Osteoblast (primary cell): ENCODE measurements at regions not wholly inside any gene's neighbourhood (a gene's known extent, or its start where the extent isn't known, plus 50 kb on each side); places are given as distances from the start of the nearest gene placed in this dataset.

Experiments used
- DNase-seq: peaks from one replicate; pipeline ENCODE4 v3.0.0; 2011; ENCODE audit warnings: low spot score, mixed read lengths; ENCODE audit not compliant: insufficient read length; ENCODE audit errors: missing footprints
- H2AFZ ChIP-seq: 2 replicates; pipeline ENCODE4 v1.6.0; 2011; ENCODE audit warnings: mild to moderate bottlenecking, low read length
- H3K27ac ChIP-seq: 2 replicates; pipeline ENCODE4 v1.5.1; 2011; ENCODE audit warnings: mild to moderate bottlenecking, low read depth, low read length, moderate library complexity
- H3K27me3 ChIP-seq: 2 replicates; pipeline ENCODE4 v1.6.0; 2012; ENCODE audit warnings: mild to moderate bottlenecking, control low read depth, inconsistent platforms, low read length, moderate library complexity; ENCODE audit not compliant: insufficient read depth
- H3K36me3 ChIP-seq: 2 replicates; pipeline ENCODE4 v1.5.1; 2011; ENCODE audit warnings: mild to moderate bottlenecking, low read length, control low read depth, moderate library complexity; ENCODE audit not compliant: insufficient read depth
- H3K4me1 ChIP-seq: 2 replicates; pipeline ENCODE4 v1.5.1; 2011; ENCODE audit warnings: mild to moderate bottlenecking, low read length, control low read depth, moderate library complexity; ENCODE audit not compliant: insufficient read depth
- H3K4me2 ChIP-seq: 2 replicates; pipeline ENCODE4 v1.6.0; 2011; ENCODE audit warnings: mild to moderate bottlenecking, low read length; ENCODE audit not compliant: insufficient read depth
- H3K4me3 ChIP-seq: fragments of 200-600 bp; sonication (generic); 3 replicates; pipeline ENCODE4 v1.5.1; 2012; ENCODE audit warnings: mild to moderate bottlenecking, low read length, inconsistent platforms; ENCODE audit not compliant: insufficient read depth
- H3K79me2 ChIP-seq: 2 replicates; pipeline ENCODE4 v1.6.0; 2012; ENCODE audit warnings: mild to moderate bottlenecking, low read length, control low read depth, inconsistent platforms; ENCODE audit not compliant: insufficient read depth
- H3K9me3 ChIP-seq: 2 replicates; pipeline ENCODE4 v1.5.1; 2011; ENCODE audit warnings: low read depth, low read length, control low read depth
- H4K20me1 ChIP-seq: 2 replicates; pipeline ENCODE4 v1.6.0; 2012; ENCODE audit warnings: mild to moderate bottlenecking, low read length, control low read depth; ENCODE audit not compliant: insufficient read depth
- CTCF ChIP-seq: IDR thresholded peaks from 2 replicates; pipeline ENCODE4 v1.5.1; 2011; ENCODE audit warnings: mild to moderate bottlenecking, low read depth, low read length, moderate library complexity; ENCODE audit errors: extremely low read depth

GRCh38 chr9:106443520-106443919, 419.4 kb upstream of the ZNF462 start:
- Histone ChIP-seq H2AFZ (no peak overlapping the region), H3K79me2 (no peaks in the 10 kb centered on the region), H3K9me3 (no peaks in the 10 kb centered on the region), H3K4me2 (no peak overlapping the region), H3K4me1 (no peaks in the 10 kb centered on the region), H3K27ac (no peak overlapping the region), H3K27me3 (no peaks in the 10 kb centered on the region), H4K20me1 (no peaks in the 10 kb centered on the region), H3K36me3 (no peaks in the 10 kb centered on the region), H3K4me3 (no peak overlapping the region)
- DNase-seq, result no peak
- TF ChIP-seq CTCF, result no peak

- H3K9me3 ChIP-seq, result no peaks in the 10 kb centered on the region
Observed at GRCh38 chr9:106445107-106445506, 417.9 kb upstream of the ZNF462 start.

GRCh38 chr9:106449336-106449927, 413.5 kb upstream of the ZNF462 start:
- no peaks in the 10 kb centered on the region for H3K36me3 ChIP-seq
- DNase-seq, result no peak
- no peaks in the 10 kb centered on the region for H3K27me3 ChIP-seq
- H3K79me2 ChIP-seq, result no peaks in the 10 kb centered on the region
- no peak overlapping the region for H3K27ac ChIP-seq
- no peak overlapping the region for H3K4me3 ChIP-seq
- H3K9me3 ChIP-seq, result no peaks in the 10 kb centered on the region
- no peak for TF ChIP-seq CTCF
- H3K4me2 ChIP-seq, result no peak overlapping the region
- no peaks in the 10 kb centered on the region for H3K4me1 ChIP-seq
- H4K20me1 ChIP-seq, result no peaks in the 10 kb centered on the region
- no peak overlapping the region for H2AFZ ChIP-seq

More at GRCh38 chr9:106445107-106445506, 417.9 kb upstream of the ZNF462 start:
- no peak overlapping the region for H3K27ac ChIP-seq
- H2AFZ ChIP-seq, result no peak overlapping the region
- no peaks in the 10 kb centered on the region for H3K79me2 ChIP-seq
- H3K4me1 ChIP-seq, result no peaks in the 10 kb centered on the region
- no peak for DNase-seq
- H3K4me3 ChIP-seq, result no peak overlapping the region
- no peak overlapping the region for H3K4me2 ChIP-seq
- H4K20me1 ChIP-seq, result no peaks in the 10 kb centered on the region
- no peaks in the 10 kb centered on the region for H3K36me3 ChIP-seq
- no peaks in the 10 kb centered on the region for H3K27me3 ChIP-seq
- TF ChIP-seq CTCF, result no peak

GRCh38 chr9:106450549-106450948, 412.4 kb upstream of the ZNF462 start:
- no peaks in the 10 kb centered on the region for H3K27me3 ChIP-seq
- no peak for TF ChIP-seq CTCF
- no peaks in the 10 kb centered on the region for H3K4me1 ChIP-seq
- H3K27ac ChIP-seq, result no peak overlapping the region
- no peaks in the 10 kb centered on the region for H3K36me3 ChIP-seq
- H3K9me3 ChIP-seq, result no peaks in the 10 kb centered on the region
- no peak overlapping the region for H3K4me3 ChIP-seq
- H3K4me2 ChIP-seq, result no peak overlapping the region
- no peak for DNase-seq
- H2AFZ ChIP-seq, result no peak overlapping the region
- no peaks in the 10 kb centered on the region for H3K79me2 ChIP-seq
- H4K20me1 ChIP-seq, result no peaks in the 10 kb centered on the region
